Progenitor cell of endocrine pancreas (in vitro differentiated cells): ENCODE measurements at regions not wholly inside any gene's neighbourhood (a gene's known extent, or its start where the extent isn't known, plus 50 kb on each side); places are given as distances from the start of the nearest gene placed in this dataset.
"Not testable (repeated sequence)": the region's sequence is repeated elsewhere in the genome, so short reads cannot be mapped to it uniquely, and the experiment has no call there.

ENCODE experiments used
- DNase-seq: peaks from one replicate; pipeline ENCODE4 v3.0.0; 2021; ENCODE audit warnings: low spot score; ENCODE audit not compliant: unreplicated experiment
- H3K27ac Mint-ChIP-seq: 2 replicates; pipeline ENCODE4 v1.8.0; 2021; ENCODE audit warnings: mild to moderate bottlenecking, moderate library complexity, mixed read lengths
- H3K27me3 Mint-ChIP-seq: 2 replicates; pipeline ENCODE4 v1.8.0; 2021; ENCODE audit warnings: mixed read lengths
- H3K36me3 Mint-ChIP-seq: 2 replicates; pipeline ENCODE4 v1.8.0; 2022; ENCODE audit warnings: mixed read lengths; ENCODE audit not compliant: insufficient read depth
- H3K4me1 Mint-ChIP-seq: 2 replicates; pipeline ENCODE4 v1.8.0; 2021; ENCODE audit warnings: low read depth, mixed read lengths
- H3K4me3 Mint-ChIP-seq: 2 replicates; pipeline ENCODE4 v1.8.0; 2021; ENCODE audit warnings: low read depth, mild to moderate bottlenecking, moderate library complexity, mixed read lengths
- H3K9me3 Mint-ChIP-seq: 2 replicates; pipeline ENCODE4 v1.8.0; 2021; ENCODE audit warnings: low read depth, mixed read lengths
- TF ChIP-seq, protein P1 (sequence below): fragments of 200-600 bp; sonication (generic); IDR thresholded peaks from one replicate; pipeline ENCODE4 v1.5.0; 2021; ENCODE audit warnings: antibody characterized with exemption, mild to moderate bottlenecking; ENCODE audit not compliant: unreplicated experiment

- peaks cover 13% of the 10 kb centered on the region for H3K27me3 Mint-ChIP-seq
- TF ChIP-seq, protein P1, sequence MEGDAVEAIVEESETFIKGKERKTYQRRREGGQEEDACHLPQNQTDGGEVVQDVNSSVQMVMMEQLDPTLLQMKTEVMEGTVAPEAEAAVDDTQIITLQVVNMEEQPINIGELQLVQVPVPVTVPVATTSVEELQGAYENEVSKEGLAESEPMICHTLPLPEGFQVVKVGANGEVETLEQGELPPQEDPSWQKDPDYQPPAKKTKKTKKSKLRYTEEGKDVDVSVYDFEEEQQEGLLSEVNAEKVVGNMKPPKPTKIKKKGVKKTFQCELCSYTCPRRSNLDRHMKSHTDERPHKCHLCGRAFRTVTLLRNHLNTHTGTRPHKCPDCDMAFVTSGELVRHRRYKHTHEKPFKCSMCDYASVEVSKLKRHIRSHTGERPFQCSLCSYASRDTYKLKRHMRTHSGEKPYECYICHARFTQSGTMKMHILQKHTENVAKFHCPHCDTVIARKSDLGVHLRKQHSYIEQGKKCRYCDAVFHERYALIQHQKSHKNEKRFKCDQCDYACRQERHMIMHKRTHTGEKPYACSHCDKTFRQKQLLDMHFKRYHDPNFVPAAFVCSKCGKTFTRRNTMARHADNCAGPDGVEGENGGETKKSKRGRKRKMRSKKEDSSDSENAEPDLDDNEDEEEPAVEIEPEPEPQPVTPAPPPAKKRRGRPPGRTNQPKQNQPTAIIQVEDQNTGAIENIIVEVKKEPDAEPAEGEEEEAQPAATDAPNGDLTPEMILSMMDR = no peak
- H3K4me3 Mint-ChIP-seq = no peak overlapping the region
- DNase-seq = no peak
- no peaks in the 10 kb centered on the region for H3K9me3 Mint-ChIP-seq
- no peaks in the 10 kb centered on the region for H3K36me3 Mint-ChIP-seq
- peaks cover 8% of the 10 kb centered on the region for H3K4me1 Mint-ChIP-seq
- H3K27ac Mint-ChIP-seq = no peak overlapping the region
These were observed 274.1 kb downstream of the TFAP2A start for GRCh38 chr6:10140824-10141223.

DNA sequence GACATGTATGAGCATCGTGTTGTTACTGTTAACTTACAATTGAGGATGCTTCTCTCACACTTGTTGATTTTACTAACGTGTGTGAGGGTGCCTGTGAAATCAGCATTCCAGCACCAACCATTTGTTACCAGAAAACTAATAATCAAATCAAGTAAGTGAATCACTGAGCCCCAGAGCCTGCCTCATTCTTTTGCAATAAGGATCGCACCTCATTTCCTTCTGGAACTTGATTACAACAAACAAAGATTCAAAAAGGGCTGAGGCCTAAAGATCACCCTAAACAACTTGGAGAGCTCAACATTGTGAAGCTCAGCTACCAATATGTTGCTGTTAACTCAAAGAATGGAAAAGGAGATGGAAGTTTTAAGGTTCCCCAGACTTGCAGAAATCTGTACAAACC lies 274.7 kb downstream of the TFAP2A start:
- TF ChIP-seq, protein P1 = no peak
- no peaks in the 10 kb centered on the region for H3K9me3 Mint-ChIP-seq
- H3K36me3 Mint-ChIP-seq = no peaks in the 10 kb centered on the region
- peaks cover 13% of the 10 kb centered on the region for H3K27me3 Mint-ChIP-seq
- DNase-seq = no peak
- no peak overlapping the region for H3K4me3 Mint-ChIP-seq
- H3K4me1 Mint-ChIP-seq = peaks cover 8% of the 10 kb centered on the region
- H3K27ac Mint-ChIP-seq = no peak overlapping the region

DNA sequence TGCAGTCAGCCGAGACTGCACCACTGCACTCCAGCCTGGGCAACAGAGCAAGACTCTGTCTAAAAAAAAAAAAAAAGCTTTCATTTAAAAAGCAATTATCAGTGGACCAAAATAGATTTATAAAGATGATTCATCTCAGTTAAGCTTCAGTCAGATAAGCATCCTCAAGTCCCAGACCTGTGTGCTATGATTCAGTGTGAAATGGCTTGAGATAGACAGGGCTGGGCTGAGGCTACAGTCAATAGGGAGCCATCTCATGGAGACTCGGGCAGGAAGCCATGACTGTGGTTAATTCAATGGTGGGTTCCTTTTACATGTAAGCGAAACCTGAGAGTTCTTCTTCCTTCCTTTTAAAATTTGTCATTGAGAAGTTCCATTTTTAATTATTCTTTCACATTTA lies 276.0 kb downstream of the TFAP2A start:
- no peak overlapping the region for H3K27ac Mint-ChIP-seq
- H3K4me1 Mint-ChIP-seq = peaks cover 5% of the 10 kb centered on the region
- peaks cover 1% of the 10 kb centered on the region for H3K9me3 Mint-ChIP-seq
- H3K27me3 Mint-ChIP-seq = peaks cover 13% of the 10 kb centered on the region
- no peaks in the 10 kb centered on the region for H3K36me3 Mint-ChIP-seq
- DNase-seq = no peak
- TF ChIP-seq, protein P1 = no peak
- H3K4me3 Mint-ChIP-seq = no peak overlapping the region

DNA sequence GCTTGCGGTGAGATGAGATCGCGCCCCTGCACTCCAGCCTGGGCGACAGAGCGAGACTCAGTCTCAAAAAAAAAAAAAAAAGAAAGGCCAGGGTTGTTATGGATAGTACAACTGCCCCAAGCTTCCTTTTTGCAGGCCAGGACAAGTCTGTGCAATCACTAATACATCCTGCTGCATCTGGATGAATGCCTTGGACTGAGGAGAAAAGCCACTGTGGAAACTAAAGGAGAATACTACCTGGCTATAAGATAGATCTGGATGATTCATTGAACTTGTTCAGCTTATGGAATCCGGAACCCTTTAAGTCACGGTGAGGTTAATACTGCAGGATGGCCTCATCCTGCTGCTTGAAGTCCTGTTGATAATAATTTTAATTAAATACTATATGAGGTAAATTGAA lies 278.2 kb downstream of the TFAP2A start:
- H3K27ac Mint-ChIP-seq = no peak overlapping the region
- H3K4me3 Mint-ChIP-seq = no peak overlapping the region
- TF ChIP-seq, protein P1 = no peak
- peaks cover 6% of the 10 kb centered on the region for H3K9me3 Mint-ChIP-seq
- H3K27me3 Mint-ChIP-seq = peaks cover 13% of the 10 kb centered on the region
- H3K36me3 Mint-ChIP-seq = no peaks in the 10 kb centered on the region
- no peaks in the 10 kb centered on the region for H3K4me1 Mint-ChIP-seq
- DNase-seq = no peak

DNA sequence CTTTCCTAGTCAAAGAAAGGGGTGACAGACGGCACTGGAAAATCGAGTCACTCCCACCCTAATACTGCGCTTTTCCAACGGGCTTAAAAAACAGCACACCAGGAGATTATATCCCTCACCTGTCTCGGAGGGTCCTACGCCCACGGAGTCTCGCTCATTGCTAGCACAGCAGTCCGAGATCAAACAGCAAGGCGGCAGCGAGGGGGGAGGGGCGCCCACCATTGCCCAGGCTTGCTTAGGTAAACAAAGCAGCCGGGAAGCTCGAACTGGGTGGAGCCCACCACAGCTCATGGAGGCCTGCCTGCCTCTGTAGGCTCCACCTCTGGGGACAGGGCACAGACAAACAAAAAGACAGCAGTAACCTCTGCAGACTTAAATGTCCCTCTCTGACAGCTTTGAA lies 280.7 kb downstream of the TFAP2A start:
- H3K4me1 Mint-ChIP-seq, H3K36me3 Mint-ChIP-seq, H3K4me3 Mint-ChIP-seq, H3K27me3 Mint-ChIP-seq, DNase-seq, H3K27ac Mint-ChIP-seq: not testable (repeated sequence)
- H3K9me3 Mint-ChIP-seq = peaks cover 10% of the 10 kb centered on the region

- TF ChIP-seq, protein P1 = no peak
- H3K4me1 Mint-ChIP-seq = no peaks in the 10 kb centered on the region
- no peaks in the 10 kb centered on the region for H3K36me3 Mint-ChIP-seq
- DNase-seq = no peak
- no peak overlapping the region for H3K27ac Mint-ChIP-seq
- peaks cover 7% of the 10 kb centered on the region for H3K9me3 Mint-ChIP-seq
- H3K27me3 Mint-ChIP-seq = no peaks in the 10 kb centered on the region
- no peak overlapping the region for H3K4me3 Mint-ChIP-seq
These were observed 286.2 kb downstream of the TFAP2A start for GRCh38 chr6:10128721-10129120.
